HG02884 (cell line): ENCODE measurements at regions not wholly inside any gene's neighbourhood (a gene's known extent, or its start where the extent isn't known, plus 50 kb on each side); places are given as distances from the start of the nearest gene placed in this dataset.
"Not testable (repeated sequence)": the region's sequence is repeated elsewhere in the genome, so short reads cannot be mapped to it uniquely, and the experiment has no call there.

Experiments
- ATAC-seq: cut with Tn5 transposase; IDR thresholded peaks from one replicate; pipeline ENCODE4 v1.9.1; 2021; ENCODE audit warnings: mild to moderate bottlenecking, moderate library complexity; ENCODE audit not compliant: unreplicated experiment

DNA sequence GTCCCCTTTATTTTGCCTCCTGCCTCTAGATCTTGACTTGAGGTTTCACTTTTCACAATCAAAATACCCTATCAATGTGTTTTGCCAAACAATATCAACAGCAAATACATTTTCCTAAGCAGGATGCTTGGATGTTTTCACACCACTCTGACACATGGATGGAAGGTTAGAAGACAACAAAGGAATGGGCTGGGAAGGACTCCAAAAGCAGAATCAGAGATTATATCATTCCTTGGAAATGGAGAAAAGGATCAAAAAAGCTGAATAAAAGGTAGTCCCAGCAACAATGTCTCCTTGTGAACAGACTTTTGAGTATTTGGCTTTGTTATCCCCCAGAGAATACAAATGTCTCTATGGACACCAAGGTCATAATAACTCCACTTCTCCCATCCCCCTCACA lies 170.8 kb downstream of the ETAA1 start:
- ATAC-seq, result no peak

DNA sequence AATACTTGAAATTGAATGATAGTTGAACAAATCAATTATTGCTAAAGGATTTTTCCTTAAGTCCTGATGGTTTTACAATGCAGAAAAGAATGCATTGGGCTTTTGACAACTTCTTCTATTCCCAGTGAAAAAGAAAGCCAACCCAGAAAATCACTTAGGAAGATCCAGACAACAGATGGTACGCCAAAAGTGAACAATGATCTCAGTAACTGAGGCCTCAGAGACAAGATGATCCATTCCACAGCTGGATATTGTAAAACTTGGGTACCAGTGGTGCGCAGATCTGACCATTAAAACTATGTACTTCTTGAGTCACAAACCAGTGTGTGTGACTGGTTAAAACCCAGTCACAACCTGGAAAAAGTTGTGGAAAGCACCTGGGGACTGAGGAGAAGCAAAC lies 173.5 kb downstream of the ETAA1 start:
- no peak for ATAC-seq

DNA sequence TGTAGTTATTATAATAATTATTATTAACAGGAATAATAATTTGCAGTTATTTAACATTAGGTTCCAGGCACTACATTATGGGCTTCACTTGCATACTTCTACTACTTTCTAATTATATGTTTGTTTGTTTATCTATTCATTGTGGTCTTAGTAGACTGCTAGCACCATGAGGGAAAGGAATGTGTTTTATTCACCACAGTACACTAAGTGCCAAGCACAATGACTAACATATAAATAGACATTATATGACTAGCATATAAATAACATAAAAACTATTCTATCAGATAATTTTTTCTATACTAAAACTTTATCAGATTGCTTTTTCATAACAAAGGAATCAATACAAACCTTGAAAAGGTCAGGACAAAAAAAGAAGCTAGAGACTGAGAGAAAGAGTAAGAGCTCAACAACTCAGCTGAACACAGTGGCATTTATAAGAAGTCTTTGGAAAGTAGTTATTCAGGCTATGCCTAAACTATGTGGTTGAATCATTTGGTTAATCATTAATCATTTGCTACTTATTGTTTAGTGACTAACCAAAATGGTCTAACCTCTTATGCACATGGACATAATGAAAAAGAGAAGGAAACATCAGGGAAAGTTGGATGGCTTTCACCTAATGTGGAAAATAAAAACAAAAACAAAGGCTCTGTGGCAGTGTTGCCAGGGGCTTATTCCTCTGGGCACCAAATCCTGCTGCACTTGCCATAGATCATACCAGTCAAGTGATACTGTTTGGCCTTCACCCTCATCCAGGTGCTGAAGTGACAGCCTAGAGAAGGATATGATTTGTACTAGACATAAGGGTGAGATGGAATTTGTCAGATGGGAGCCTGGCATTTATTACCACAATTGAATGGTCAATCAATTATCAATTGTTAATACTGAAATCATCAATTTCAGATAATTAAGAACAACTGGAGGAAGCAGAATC lies 174.9 kb downstream of the ETAA1 start:
- ATAC-seq, result no peak

DNA sequence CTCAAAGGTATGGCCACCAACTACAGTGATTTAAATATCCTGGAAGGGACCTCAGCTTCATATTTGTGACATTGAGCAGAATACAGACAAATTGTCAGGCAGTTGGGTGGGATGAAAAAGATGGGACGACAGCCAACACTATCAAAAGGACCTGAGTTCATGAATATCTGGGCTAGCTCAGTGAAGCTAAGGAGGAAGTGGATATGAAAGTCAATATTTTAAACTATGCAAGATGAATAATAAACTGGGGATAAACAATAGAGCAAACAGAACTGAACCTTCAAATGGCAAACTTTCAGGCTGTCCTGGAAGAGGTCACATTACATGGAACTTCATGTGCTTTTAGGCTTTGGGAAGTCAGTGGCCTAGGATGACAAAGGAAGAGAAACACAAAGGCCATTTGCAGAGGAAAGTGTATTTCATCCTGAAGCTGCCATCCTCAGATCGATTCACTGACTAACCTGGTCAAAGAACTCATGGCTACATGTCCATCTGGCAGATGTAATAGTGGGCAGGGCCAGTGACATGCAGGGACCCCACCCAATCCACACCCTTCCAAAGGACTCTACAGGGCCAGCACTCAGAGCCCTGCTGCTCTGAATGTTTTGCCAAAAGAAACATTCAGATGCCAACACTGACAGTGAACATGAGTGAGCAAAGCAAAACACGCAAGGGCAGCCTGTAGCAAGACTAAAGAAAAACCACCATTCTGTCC lies 175.7 kb downstream of the ETAA1 start:
- ATAC-seq, result no peak

DNA sequence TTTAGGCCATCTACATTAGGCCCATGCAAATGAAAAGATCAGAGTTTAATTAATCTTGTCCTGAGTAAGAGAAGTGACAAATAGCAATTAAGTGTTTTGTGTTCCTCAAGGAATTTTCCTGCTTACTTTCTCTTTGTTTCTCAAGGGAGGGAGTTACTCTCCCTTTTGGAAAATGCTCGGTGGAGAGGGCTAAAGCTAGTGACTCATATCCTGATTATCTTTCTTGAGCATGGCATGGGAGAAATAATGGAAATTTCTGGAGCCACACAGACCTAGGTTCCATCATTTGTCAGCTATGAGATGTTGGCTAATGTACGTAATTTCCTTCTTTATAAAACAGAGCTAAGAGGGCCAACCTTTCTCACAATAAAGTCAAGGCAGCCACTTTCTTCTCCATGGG lies 177.1 kb downstream of the ETAA1 start:
- no peak for ATAC-seq

DNA sequence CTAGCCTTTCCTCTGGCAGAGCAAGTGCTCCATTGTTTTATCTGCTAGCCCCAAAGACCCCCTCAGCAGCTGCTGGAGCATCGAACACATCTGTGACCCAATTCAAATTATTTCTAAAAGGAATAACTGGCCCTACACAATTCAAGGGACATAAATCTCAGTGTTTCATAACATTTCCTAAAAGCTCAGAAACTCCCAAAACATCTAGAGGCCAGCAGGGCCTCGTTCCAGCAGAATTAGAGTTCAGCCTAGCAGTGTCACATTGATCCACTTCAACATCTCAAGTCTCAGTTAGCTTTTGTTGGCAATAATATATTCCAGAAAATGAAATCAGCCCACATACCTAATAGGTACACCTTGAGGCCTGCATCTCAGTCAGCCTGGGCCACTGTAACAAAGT lies 179.1 kb downstream of the ETAA1 start:
- no peak for ATAC-seq

DNA sequence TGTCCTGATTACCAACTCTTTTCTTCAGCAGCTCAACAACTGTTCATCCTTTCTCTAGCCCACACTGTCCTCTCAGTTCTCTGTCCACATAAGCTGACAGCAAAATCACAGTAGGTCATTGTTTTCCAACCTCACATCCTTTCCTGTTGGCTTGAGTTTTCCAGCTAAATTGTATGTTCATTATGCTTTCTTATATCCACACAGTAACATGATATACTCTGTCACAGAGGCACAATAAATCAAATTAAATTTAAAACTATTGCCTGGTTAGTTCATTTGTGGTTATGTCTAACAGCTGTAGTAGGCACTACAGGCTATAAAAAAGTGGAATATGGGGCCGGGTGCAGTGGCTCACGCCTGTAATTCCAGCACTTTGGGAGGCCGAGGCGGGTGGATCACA lies 179.9 kb downstream of the ETAA1 start:
- ATAC-seq, result no peak

DNA sequence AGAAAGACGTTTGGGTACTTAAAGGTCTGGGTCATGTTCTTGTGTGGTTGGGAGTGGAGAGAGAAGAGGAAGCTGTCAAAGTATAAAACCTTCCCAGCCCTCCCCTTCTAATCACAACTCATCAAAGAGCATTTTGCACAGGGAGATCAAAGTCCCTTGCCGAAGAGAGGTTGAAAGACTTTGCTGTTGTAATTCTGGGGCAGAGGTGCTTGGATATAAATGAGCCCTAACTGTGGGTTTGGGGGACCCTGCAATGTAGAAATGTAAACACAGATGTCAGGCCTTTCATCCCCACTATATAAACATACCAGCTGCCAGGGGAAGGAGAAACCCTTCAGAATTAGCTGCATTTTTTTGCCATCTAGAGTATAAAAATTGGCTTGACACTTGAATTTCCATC lies 182.1 kb downstream of the ETAA1 start:
- no peak for ATAC-seq

DNA sequence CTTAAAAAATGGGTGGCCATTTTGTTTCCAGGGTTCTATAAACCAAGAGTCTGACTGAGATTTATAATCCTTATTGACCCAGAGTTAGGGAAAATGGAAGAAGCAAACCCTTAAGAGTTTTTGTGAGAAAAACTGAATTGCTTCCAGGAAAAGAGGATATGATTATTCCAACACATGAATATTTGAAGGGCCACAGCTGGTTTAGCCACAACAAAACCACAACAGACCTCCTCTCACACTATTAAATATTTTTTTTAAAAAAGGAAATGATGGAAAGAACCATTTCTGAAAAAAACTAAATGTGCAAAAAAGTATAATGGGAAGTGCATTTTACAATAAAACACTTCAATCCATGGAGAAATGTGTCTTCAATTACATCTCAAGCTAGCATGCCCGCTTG lies 182.7 kb downstream of the ETAA1 start:
- ATAC-seq, result no peak

DNA sequence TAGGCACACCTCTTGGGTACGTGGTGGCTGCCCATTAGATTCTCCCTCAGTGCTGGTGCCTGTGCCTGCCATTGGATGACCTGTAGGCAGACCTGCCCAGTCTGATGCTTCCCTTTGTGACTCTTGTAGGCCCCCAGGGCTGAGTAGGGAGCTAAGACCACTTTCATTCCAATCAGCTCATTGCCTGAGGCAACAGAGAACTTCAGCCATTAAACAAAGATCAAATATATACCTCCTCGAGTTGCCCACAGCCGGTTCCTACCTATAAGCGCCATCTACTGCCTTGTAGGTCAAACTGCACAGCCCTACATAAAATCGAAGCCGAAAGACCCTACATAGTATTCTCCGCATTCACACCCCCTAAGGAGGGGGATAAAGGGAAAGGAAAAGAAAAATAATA lies 184.6 kb downstream of the ETAA1 start:
- ATAC-seq, result no peak

DNA sequence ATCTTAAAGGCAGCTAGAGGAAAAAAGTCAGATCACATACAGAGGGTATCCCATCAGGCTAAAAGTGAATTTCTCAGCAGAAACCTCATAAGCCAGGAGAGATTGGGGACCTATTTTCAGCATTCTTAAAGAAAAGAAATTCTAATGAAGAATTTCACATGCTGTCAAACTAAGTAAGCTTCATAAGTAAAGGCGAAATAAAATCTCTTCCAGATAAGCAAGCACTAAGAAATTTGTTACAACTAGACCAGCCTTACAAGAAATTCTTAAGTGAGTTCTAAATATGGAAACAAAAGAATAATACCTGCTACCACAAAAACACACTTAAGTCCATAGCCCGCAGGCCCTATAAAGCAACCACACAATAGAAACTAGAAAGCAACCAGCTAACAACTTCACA lies 186.1 kb downstream of the ETAA1 start:
- no peak for ATAC-seq

DNA sequence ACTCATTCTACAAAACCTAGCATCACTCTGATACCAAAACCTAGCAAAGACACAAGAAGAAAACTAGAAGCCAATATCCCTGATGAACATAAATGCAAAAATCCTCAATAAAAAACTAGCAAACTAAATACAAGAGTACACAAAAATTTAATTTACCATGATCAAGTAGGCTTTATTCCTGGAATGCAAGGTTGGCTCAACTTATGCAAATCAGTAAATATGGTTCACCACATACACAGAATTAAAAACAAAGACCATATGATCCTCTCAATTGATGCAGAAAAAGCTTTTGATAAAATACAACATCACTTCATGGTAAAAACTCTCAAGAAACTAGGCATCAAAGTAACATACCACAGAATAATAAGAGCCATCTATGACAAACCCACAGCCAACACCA lies 188.3 kb downstream of the ETAA1 start:
- ATAC-seq, result no peak

DNA sequence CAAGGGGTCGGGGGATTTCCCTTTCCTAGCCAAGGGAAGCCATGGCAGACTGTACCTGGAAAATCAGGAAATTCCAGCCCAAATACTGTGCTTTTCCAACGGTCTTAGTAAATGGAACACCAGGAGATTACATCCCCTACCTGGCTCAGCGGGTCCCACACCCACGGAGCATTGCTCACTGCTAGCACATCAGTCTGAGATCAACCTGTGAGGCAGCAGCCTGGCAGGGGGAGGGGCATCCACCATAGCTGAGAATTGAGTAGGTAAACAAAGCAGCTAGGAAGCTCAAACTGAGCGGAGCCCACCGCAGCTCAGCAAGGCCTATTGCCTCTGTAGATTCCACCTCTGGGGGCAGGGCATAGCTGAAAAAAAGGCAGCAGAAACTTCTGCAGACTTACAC lies 192.0 kb downstream of the ETAA1 start:
- ATAC-seq, result not testable (repeated sequence)

DNA sequence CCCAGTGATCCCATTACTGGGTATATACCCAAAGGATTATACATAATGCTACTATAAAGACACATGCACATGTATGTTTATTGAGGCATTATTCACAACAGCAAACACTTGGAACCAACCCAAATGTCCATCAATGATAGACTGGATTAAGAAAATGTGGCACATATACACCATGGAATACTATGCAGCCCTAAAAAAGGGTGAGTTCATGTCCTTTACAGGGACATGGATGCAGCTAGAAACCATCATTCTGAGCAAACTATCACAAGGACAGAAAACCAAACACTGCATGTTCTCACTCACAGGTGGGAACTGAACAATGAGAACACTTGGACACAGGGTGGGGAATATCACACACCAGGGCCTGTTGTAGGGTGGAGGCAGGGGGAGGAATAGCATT lies 197.4 kb downstream of the ETAA1 start:
- not testable (repeated sequence) for ATAC-seq

DNA sequence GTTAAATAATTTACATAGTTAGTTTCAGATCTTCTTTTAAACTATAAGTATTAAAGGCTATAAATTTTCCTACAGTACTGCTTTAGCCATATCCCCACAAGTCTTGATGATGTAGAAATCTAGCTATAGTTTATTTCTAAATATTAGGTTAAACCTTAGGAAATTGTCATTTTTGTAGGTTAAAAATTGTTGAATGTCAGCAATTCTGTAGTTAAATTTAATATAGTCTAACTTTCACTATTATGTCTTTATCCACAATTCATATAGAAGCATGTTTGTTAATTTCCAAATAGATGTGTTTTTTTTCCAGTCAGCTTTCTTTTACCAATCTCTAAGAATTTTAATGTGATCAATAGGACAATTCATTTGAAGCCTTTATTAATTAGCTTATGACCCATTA lies 199.7 kb downstream of the ETAA1 start:
- ATAC-seq, result no peak

DNA sequence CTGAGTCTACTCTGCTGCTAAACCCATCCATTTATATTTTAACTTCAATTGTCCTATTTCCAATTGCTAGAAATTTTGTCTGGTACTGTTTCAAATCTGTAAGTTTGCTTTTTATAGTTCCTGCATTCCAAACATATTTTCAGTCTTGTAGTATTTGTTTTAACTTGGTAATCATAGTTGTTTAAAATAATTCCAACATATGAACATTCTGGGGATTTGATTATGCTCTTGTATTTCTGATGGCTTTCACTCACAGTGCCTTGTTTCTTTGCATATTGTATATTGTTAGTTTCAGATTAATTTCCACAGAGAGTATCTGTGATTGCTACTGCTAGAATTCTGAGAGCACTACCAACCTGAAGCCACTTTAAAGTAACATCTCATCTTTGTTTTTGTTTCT lies 202.4 kb downstream of the ETAA1 start:
- no peak for ATAC-seq

DNA sequence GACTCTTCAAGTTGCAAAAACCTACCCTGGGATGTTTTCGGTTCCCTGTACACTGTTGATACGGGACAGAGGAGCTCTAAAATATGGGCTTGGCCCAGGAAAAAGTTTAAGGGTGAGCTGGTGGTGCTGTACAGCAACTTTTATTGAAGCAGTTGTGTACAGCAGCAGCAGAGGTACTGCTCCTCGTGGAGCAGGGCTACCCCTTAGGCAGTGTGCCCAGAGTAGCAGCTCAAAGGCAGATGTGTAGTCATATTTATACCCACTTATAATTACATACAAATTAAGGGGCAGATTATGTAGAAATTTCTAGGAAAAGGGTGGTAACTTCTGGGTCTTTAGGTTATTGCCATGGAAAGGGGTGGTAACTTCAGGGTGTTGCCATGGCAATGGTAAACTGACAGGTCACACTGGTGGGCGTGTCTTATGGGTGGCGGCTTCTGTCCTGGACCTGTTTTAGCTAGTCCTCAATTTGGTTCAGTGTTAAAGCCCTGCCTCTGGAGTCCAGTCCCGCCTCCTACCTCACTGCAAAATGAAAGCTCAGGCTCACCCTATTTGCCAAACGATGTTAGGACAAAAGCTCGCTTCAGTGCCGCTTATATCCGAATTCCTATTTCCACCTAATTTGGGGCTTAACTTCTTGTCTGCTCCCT lies 203.2 kb downstream of the ETAA1 start:
- ATAC-seq, result no peak

DNA sequence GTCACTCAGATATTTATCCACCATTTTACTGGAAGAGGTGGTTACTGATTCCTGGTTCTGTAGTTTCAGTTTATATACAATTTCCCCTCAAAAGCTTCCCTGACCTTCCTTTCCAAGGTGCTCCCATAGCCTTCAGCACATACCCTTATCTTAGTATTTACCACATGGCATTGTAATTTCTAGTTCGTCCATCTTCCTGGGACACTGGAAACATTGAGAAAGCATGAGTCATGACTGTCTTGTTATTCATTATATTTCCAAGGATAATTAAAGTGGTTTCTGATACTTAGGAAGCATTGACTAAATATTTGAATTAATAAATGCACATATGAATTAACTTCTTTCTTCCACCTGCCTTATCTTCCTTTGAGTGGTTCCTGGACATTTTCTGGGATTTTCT lies 203.8 kb downstream of the ETAA1 start:
- no peak for ATAC-seq

DNA sequence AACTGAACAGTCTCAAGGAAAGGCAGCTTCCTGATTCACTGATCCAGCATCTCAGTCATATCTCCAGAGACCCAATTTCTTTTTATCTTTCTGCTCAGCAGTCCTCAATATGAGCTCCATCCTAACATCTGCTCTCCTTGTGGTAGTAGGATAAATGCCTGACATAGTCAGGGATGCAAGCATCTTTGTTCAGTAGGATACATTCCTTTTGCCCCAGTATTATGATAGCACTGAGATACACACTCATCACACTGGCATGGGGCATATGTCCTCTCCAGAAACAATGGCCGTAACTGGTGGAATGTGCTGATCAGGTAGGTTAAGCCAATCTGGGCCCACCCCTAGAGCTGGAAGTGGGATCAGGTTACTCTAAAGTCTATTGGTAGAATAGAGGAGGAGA lies 207.2 kb downstream of the ETAA1 start:
- ATAC-seq, result no peak

DNA sequence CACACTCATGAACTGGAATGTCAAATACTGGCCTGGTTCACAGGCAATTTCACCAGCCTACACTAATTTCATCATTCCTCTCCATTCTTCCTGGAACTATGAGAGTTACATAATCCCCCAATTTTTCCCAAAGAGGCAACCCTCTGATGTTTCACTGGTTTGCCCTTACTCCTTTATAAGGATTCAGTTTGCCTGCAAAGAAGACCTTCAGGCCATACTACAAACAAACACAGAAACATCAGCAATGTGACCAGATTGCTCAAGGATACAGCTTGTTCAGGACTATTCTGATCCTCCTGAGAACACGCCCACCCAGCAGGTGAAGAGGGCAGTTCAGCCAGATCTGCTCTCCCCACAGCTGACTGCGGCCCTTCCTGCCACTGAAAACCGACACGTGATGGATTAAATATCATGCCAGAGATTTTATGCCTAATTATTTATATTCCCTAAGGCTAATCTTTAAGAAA lies 215.5 kb downstream of the ETAA1 start:
- no peak for ATAC-seq

DNA sequence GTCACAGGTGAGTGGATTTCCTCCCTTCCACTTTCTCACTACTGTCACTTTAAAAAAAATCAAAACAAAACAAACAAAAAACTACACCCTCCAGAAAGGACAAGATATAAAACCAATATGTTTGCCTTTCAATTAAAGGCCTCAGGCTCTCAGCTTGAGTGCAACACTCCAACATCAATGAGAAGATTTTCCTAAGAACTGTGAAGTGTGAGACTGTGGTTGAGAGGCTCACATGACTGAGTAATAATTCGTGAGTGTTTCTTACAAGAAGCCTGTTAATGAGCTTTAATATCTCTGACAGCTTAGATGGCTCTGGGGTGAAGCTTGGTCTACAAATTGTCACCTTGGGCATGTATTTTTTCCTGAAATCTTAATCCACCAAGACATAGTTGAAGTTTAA lies 216.1 kb downstream of the ETAA1 start:
- no peak for ATAC-seq

DNA sequence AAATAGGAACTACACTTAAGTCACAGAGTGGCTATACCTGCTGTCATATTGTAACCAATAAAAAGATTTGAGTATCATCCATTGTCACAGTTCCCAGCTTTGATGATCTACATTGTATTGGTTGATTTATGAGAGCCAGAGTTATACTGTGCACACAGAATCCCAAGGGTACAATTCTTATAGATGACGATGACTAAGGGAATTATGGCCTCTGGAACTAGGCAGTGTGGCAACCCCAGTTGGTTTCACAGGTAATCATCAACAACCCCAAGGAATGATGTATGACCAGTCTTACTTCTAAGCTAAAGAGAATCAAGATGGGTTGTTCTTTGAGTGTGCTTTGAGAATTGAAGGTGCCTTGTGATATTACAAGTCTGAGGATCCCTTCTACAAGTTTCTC lies 217.3 kb downstream of the ETAA1 start:
- no peak for ATAC-seq
